GM12878 (cell line): ENCODE measurements at regions not wholly inside any gene's neighbourhood (a gene's known extent, or its start where the extent isn't known, plus 50 kb on each side); places are given as distances from the start of the nearest gene placed in this dataset.

ENCODE experiments used
- ATAC-seq: fragments of 200-7000 bp; cut with Tn5 transposase; 3 replicates; pipeline ENCODE4 v1.9.1; 2020; ENCODE audit warnings: mild to moderate bottlenecking, moderate library complexity
- BruUV-seq: library from RNA; stranded (reverse); fragments of 400-500 nt; replicated peaks from 2 replicates; lab custom pipeline; 2021; lab: Mats Ljungman, UMichigan
- CTCF ChIA-PET: fragments of 300-600 bp; sonication (Branson Sonifier 250); formaldehyde crosslinking; extraction: SDS; loops from one replicate; lab custom pipeline; 2021; ENCODE audit warnings: inconsistent platforms; lab: Yijun Ruan, JAX
- POLR2A ChIA-PET: fragments of 350-600 bp; formaldehyde crosslinking; extraction: SDS; loops from one replicate; lab custom pipeline; 2021; ENCODE audit warnings: inconsistent platforms; lab: Charles Lee
- RAD21 ChIA-PET: fragments of 300-600 bp; sonication (Branson Sonifier 250); formaldehyde crosslinking; loops from one replicate; lab custom pipeline; 2023; ENCODE audit warnings: antibody characterized with exemption; ENCODE audit not compliant: unreplicated experiment; lab: Charles Lee
- SMC1A ChIA-PET: fragments of 300-600 bp; sonication (Branson Sonifier 250); formaldehyde crosslinking; loops from one replicate; lab custom pipeline; 2023; ENCODE audit not compliant: unreplicated experiment, uncharacterized antibody; lab: Charles Lee
- DNase-seq: peaks from one replicate; pipeline ENCODE4 v3.0.0-alpha.2; 2011; ENCODE audit warnings: low read depth, low spot score
- FAIRE-seq: peaks from 3 replicates; lab custom pipeline; 2011; peaks lifted over from hg19 to GRCh38; lab: Jason Lieb, UNC
- H2AFZ ChIP-seq: 2 replicates; pipeline ENCODE4 v1.6.0; 2011; ENCODE audit warnings: low read depth, low read length, control low read depth; ENCODE audit not compliant: control insufficient read depth
- H3K27ac ChIP-seq: 2 replicates; pipeline ENCODE4 v1.5.1; 2011; ENCODE audit warnings: control low read depth; ENCODE audit not compliant: control insufficient read depth, insufficient read depth
- H3K27me3 ChIP-seq, 2 experiments: replicated peaks in 1 of 2; 2 replicates each; pipeline versions ENCODE4 v1.6.0 to v1.6.1; 2011; ENCODE audit warnings: low read length in 1 of 2; ENCODE audit not compliant: control insufficient read depth in 2 of 2, insufficient read depth in 2 of 2
- H3K36me3 ChIP-seq, 2 experiments: 2 replicates each; pipeline ENCODE4 v1.5.1; 2011; ENCODE audit warnings: low read length in 1 of 2; ENCODE audit not compliant: control insufficient read depth in 2 of 2, insufficient read depth in 2 of 2
- H3K4me1 ChIP-seq: 2 replicates; pipeline ENCODE4 v1.6.1; 2011; ENCODE audit warnings: mild to moderate bottlenecking, low read length, moderate library complexity, mixed read lengths; ENCODE audit not compliant: control insufficient read depth, insufficient read depth
- H3K4me2 ChIP-seq: 2 replicates; pipeline ENCODE4 v1.6.0; 2011; ENCODE audit warnings: control low read depth; ENCODE audit not compliant: control insufficient read depth, insufficient read depth
- H3K4me3 ChIP-seq: fragments of 200-600 bp; sonication (generic); 2 replicates; pipeline ENCODE4 v1.5.1; 2016
- H3K79me2 ChIP-seq: 2 replicates; pipeline ENCODE4 v1.6.0; 2011; ENCODE audit warnings: low read length; ENCODE audit not compliant: control insufficient read depth, insufficient read depth
- H3K9ac ChIP-seq: 2 replicates; pipeline ENCODE4 v1.8.0; 2011; ENCODE audit warnings: low read length, control low read depth, mixed read lengths; ENCODE audit not compliant: control insufficient read depth, insufficient read depth
- H3K9me3 ChIP-seq: replicated peaks from 3 replicates; pipeline ENCODE4 v1.5.1; 2011; ENCODE audit warnings: mild to moderate bottlenecking, low read length; ENCODE audit not compliant: control insufficient read depth, insufficient read depth
- H4K20me1 ChIP-seq: 2 replicates; pipeline ENCODE4 v1.6.0; 2011; ENCODE audit not compliant: control insufficient read depth, insufficient read depth
- BCLAF1 ChIP-seq: fragments of 450-650 bp; IDR thresholded peaks from 2 replicates; pipeline ENCODE4 v1.6.1; 2017; ENCODE audit warnings: antibody characterized with exemption, mild to moderate bottlenecking, moderate library complexity
- EZH2 ChIP-seq: IDR thresholded peaks from 2 replicates; pipeline ENCODE4 v1.6.1; 2012; ENCODE audit warnings: low read depth, mild to moderate bottlenecking, control low read depth, inconsistent platforms, low read length, borderline replicate concordance; ENCODE audit not compliant: control insufficient read depth
- IRF3 ChIP-seq: fragments of 450-650 bp; IDR thresholded peaks from 2 replicates; pipeline ENCODE4 v1.6.1; 2014; ENCODE audit warnings: mild to moderate bottlenecking
- NFXL1 ChIP-seq: fragments of 450-650 bp; IDR thresholded peaks from 2 replicates; pipeline ENCODE4 v1.6.1; 2017; ENCODE audit warnings: antibody characterized with exemption, mild to moderate bottlenecking, borderline replicate concordance
- TBL1XR1 ChIP-seq: IDR thresholded peaks from 2 replicates; pipeline ENCODE4 v1.6.1; 2012; ENCODE audit warnings: low read depth, low read length, improper control_type of control experiment
- ZBTB4 ChIP-seq: fragments of 450-650 bp; formaldehyde crosslinking; IDR thresholded peaks from 2 replicates; pipeline ENCODE4 v1.4.0; 2022; ENCODE audit warnings: mild to moderate bottlenecking, moderate library complexity
- WGBS: methylation state at CpG from one replicate; pipeline ENCODE4 v1.1.6; 2016; ENCODE audit warnings: low lambda C conversion rate; ENCODE audit not compliant: insufficient replicate concordance, insufficient coverage; ENCODE audit errors: missing lambda C conversion rate; 5-methylcytosine and 5-hydroxymethylcytosine counted together
- in situ Hi-C: fragments of 300-500 bp; cut with MboI; formaldehyde crosslinking; loops from 9 replicates; pipeline ENCODE4 v1.14.3; 2018; ENCODE audit warnings: mixed read lengths
- intact Hi-C: fragments of 100-400 bp; cut with micrococcal nuclease; formaldehyde crosslinking; loops from one replicate; pipeline ENCODE4 v1.14.2; 2022; ENCODE audit not compliant: unreplicated experiment

- in situ Hi-C loops: no loop called here
- no peak for DNase-seq
- CTCF ChIA-PET: interaction anchor here (1.0 kb wide), 1 partner anchor 46 kb away, joined by 3 read pairs; no protein-coding TSS in a partner anchor
These were observed 103.5 kb downstream of the LSMEM1 start for GRCh38 chr7:112584290-112584689.

More at GRCh38 chr7:112584290-112584689, 103.5 kb downstream of the LSMEM1 start:
- ChIA-PET SMC1A (no interaction called here), RAD21 (no interaction called here), POLR2A (no interaction called here)
- Histone ChIP-seq H3K27ac (no peak overlapping the region), H3K27me3 (no peaks in the 10 kb centered on the region; a peak in 1 of 4 replicates), H3K79me2 (no peaks in the 10 kb centered on the region), H3K4me1 (no peaks in the 10 kb centered on the region), H3K9ac (no peak overlapping the region), H3K4me3 (no peak overlapping the region), H3K4me2 (no peak overlapping the region), H4K20me1 (no peaks in the 10 kb centered on the region), H3K9me3 (no peaks in the 10 kb centered on the region), H2AFZ (no peak overlapping the region), H3K36me3 (no peaks in the 10 kb centered on the region)
- no TSS peak for BruUV-seq
- FAIRE-seq (no peak), ATAC-seq (no peak)
- 0% methylated on average over 2 of the region's 2 CpGs for WGBS
- TF ChIP-seq EZH2 (no peak), IRF3 (no peak), NFXL1 (no peak), BCLAF1 (no peak), TBL1XR1 (no peak), ZBTB4 (CRISPR knock-in tag) (no peak)
- intact Hi-C loops: no loop called here
